ENCODE measurements at regions not wholly inside any gene's neighbourhood (a gene's known extent, or its start where the extent isn't known, plus 50 kb on each side); places are given as distances from the start of the nearest gene placed in this dataset.
"Not testable (repeated sequence)": the region's sequence is repeated elsewhere in the genome, so short reads cannot be mapped to it uniquely, and the experiment has no call there.

DNA sequence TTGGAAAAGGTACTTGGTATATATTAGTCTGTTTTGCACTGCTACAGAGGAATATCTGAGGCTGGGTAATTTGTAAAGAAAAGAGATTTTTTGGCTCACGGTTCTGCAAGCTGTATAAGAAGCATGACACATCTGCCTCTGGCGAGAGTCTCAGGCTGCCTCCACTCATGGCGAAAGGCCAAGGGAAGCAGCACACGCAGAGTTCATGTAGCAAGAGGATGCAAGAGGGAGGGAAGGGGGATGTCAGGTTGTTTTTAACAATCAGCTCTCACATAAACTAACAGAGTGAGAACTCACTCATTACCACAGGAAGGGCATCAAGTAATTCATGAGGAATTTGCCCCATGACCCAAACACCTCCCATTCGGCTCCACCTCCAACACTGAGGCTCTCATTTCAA, 484.8 kb upstream of the DPP6 start:
- H3K4me3 Mint-ChIP-seq: no peak overlapping the region
- POLR2A ChIA-PET: no interaction called here

DNA sequence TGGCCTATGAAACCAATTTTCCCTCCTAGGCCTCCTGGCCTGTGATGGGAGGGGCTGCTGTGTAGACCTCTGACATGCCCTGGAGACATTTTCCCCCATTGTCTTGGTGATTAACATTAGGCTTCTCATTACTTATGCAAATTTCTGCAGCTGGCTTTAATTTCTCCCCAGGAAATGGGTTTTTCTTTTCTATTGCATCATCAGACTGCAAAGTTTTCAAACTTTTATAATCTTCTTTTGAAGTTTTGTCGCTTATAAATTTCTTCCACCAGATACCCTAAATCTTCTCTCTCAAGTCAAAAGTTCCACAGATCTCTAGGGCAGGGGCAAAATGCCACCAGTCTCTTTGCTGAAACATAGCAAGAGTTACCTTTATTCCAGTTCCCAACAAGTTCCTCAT, 482.7 kb upstream of the DPP6 start:
- H3K27ac Mint-ChIP-seq; H3K4me3 Mint-ChIP-seq; H3K36me3 Mint-ChIP-seq (ENCODE audit: low read depth); ATAC-seq; H3K27me3 Mint-ChIP-seq (ENCODE audit: low read depth); H3K4me1 Mint-ChIP-seq (ENCODE audit: low read depth); POLR2A ChIA-PET; DNase-seq; CTCF ChIA-PET: not testable (repeated sequence)
- H3K9me3 Mint-ChIP-seq (ENCODE audit: insufficient read depth): peaks cover 20% of the 10 kb centered on the region

More for the DNA sequence above, 484.8 kb upstream of the DPP6 start:
- H3K27ac Mint-ChIP-seq: no peak overlapping the region
- no peak for ATAC-seq
- CTCF ChIA-PET: no interaction called here
- H3K36me3 Mint-ChIP-seq (ENCODE audit: low read depth): no peaks in the 10 kb centered on the region
- H3K4me1 Mint-ChIP-seq (ENCODE audit: low read depth): no peaks in the 10 kb centered on the region
- H3K9me3 Mint-ChIP-seq (ENCODE audit: insufficient read depth): peaks cover 15% of the 10 kb centered on the region
- DNase-seq: no peak
- no peaks in the 10 kb centered on the region for H3K27me3 Mint-ChIP-seq (ENCODE audit: low read depth)

DNA sequence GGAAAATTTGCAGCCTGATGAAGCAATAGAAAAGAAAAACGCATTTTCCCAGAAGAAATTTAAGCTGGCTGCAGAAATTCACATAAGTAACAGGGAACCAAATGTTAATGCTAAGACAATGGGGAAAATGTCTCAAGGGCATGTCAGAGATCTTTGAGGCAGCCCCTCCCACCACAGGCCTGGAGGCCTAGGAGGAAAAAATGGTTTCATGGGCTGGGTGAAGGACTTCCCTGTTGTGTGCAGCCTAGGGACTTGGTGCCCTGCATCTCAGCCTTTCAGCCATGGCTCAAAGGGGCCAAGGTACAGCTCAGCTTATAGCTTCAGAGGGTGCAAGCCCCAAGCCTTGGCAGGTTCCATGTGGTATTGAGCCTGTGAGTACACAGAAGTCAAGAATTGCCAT, 476.1 kb upstream of the DPP6 start:
- Mint-ChIP-seq H3K4me3 (no peak overlapping the region), H3K36me3 (ENCODE audit: low read depth) (no peaks in the 10 kb centered on the region), H3K9me3 (ENCODE audit: insufficient read depth) (peaks cover 25% of the 10 kb centered on the region), H3K27ac (no peak overlapping the region), H3K4me1 (ENCODE audit: low read depth) (no peaks in the 10 kb centered on the region), H3K27me3 (ENCODE audit: low read depth) (no peaks in the 10 kb centered on the region)
- ATAC-seq (no peak), DNase-seq (no peak)
- CTCF ChIA-PET: no interaction called here
- POLR2A ChIA-PET: no interaction called here

DNA sequence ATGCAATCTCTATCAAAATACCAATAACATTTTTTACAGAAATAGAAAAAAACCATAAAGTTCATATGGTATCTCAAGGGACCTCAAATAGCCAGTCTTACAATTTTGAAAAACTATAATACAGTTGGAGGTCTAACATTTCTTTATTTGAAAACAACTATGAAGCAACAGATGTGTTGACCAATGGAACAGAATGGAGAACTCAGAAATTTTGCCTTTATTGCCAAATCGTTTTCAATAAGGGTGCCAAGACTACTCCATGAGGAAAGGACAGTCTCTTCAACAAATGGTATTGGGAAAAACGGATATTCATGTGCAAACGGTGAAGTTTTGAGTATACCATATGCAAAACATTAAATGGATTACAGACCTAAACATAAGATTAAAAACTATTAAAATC, 470.8 kb upstream of the DPP6 start:
- Mint-ChIP-seq H3K4me1 (ENCODE audit: low read depth) (no peaks in the 10 kb centered on the region), H3K27ac (no peak overlapping the region), H3K4me3 (no peak overlapping the region), H3K9me3 (ENCODE audit: insufficient read depth) (peaks cover 24% of the 10 kb centered on the region), H3K36me3 (ENCODE audit: low read depth) (no peaks in the 10 kb centered on the region), H3K27me3 (ENCODE audit: low read depth) (no peaks in the 10 kb centered on the region)
- ChIA-PET POLR2A (no interaction called here), CTCF (no interaction called here)
- no peak for ATAC-seq
- no peak for DNase-seq

DNA sequence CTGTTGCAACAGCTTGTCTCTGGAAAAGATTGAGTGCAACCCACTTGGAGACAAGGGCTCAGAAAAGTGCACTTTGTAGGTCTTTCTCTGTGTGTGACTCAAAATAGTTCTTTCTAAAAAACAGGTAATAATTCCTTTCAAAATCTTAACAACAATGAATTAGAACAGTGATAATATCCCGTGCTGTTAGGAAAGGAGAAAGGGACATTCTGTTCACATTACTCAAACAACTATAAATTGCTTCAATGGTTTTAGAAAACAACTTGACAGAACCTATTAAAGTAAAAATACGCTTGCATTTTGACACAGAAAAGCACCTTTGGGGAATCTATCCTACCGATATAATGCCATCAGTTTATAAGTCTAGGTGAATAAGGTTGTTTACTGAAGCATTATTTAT, 468.1 kb upstream of the DPP6 start:
- Mint-ChIP-seq H3K9me3 (ENCODE audit: insufficient read depth) (peaks cover 14% of the 10 kb centered on the region), H3K27me3 (ENCODE audit: low read depth) (no peaks in the 10 kb centered on the region), H3K4me3 (no peak overlapping the region), H3K4me1 (ENCODE audit: low read depth) (no peaks in the 10 kb centered on the region), H3K36me3 (ENCODE audit: low read depth) (no peaks in the 10 kb centered on the region), H3K27ac (no peak overlapping the region)
- DNase-seq: no peak
- no peak for ATAC-seq
- ChIA-PET CTCF (no interaction called here), POLR2A (no interaction called here)

DNA sequence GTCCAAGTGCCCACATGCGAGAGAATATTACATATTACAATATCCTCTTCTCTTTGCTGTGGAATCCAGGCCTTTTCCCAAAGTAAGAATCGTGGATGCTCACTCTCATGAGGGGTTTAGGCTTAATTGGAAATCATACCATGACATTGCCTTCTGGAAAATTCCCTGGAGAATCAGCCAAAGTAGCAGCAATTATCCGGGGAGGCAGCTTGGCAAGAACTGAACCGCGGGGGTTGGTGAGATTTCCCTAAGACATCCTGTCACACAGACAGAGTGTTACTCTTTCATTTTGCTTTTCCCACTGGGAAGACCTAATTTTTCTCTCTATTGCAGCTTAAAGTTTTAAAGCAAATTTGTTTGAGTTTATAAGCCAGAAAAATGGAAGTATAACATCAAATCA, 463.6 kb upstream of the DPP6 start:
- Mint-ChIP-seq H3K27me3 (ENCODE audit: low read depth) (no peaks in the 10 kb centered on the region), H3K27ac (no peak overlapping the region), H3K4me3 (no peak overlapping the region), H3K9me3 (ENCODE audit: insufficient read depth) (peaks cover 5% of the 10 kb centered on the region), H3K4me1 (ENCODE audit: low read depth) (no peaks in the 10 kb centered on the region), H3K36me3 (ENCODE audit: low read depth) (no peaks in the 10 kb centered on the region)
- DNase-seq (no peak), ATAC-seq (no peak)
- ChIA-PET CTCF (no interaction called here), POLR2A (no interaction called here)

DNA sequence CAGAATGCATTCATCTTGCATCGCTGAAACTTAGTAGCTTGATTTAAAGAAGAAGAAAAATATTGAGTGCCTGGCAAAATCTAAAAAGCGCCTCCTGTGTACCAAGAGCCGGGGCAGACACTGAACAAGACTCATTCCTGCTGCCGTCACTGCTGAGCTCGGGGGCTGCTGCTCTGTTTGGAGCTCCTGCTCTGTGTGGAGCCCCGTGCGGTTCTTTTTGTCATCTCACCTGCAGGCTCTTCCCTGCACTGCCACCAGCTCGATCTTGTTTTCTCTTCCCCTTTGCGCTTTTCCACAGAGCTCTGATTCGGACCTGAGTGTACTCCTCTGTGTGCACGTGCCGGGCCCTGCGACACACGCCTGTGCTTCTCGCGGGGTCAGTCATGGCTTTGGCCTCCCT, 462.1 kb upstream of the DPP6 start:
- Mint-ChIP-seq H3K27me3 (ENCODE audit: low read depth) (no peaks in the 10 kb centered on the region), H3K4me1 (ENCODE audit: low read depth) (no peaks in the 10 kb centered on the region), H3K4me3 (no peak overlapping the region), H3K36me3 (ENCODE audit: low read depth) (no peaks in the 10 kb centered on the region), H3K27ac (no peak overlapping the region), H3K9me3 (ENCODE audit: insufficient read depth) (peaks cover 9% of the 10 kb centered on the region)
- ATAC-seq: no peak
- ChIA-PET CTCF (no interaction called here), POLR2A (no interaction called here)
- DNase-seq: no peak

DNA sequence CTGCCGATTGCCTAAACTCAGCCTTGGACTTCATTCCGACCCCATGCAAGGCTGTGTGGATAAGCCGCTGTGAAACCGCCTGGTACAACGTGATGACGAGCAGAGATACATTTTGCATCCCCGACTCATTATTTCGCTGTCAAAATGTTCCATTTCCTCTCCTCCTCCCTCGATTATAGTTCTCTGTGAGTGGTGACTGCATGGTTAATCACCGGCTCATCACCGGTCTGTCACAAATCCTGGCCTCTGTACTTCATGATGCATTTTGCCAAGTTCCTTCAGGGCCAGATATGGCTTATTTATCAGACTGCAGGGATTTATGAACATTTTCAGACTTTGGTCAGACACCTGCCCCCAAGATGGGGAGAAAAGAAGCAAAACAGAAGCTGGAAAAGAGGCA, 461.6 kb upstream of the DPP6 start:
- Mint-ChIP-seq H3K36me3 (ENCODE audit: low read depth) (no peaks in the 10 kb centered on the region), H3K27me3 (ENCODE audit: low read depth) (no peaks in the 10 kb centered on the region)
- ATAC-seq: no peak

DNA sequence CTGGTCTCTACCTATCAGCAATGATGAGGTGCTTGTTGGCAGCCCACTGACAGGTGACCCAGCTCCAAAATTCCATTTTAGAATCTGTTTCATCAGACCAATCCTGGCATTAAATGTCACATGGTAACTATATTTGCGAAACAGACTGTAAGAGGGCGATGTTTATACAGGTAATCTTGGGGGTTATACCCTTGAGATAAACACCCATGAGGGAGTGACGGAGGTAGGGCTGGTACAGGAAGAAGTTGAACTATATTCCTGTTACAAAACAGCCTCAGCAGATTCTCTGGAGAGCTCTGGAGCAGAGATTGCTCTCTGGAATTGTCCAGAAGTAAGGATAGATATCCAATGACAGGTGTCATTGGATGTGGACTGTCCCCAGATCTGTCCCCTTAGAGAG, 444.8 kb upstream of the DPP6 start:
- Mint-ChIP-seq H3K4me3 (no peak overlapping the region), H3K36me3 (ENCODE audit: low read depth) (no peaks in the 10 kb centered on the region), H3K9me3 (ENCODE audit: insufficient read depth) (no peaks in the 10 kb centered on the region), H3K27ac (no peak overlapping the region), H3K4me1 (ENCODE audit: low read depth) (no peaks in the 10 kb centered on the region), H3K27me3 (ENCODE audit: low read depth) (no peaks in the 10 kb centered on the region)
- POLR2A ChIA-PET: no interaction called here
- CTCF ChIA-PET: no interaction called here
- DNase-seq (no peak), ATAC-seq (no peak)

More for the DNA sequence above, 461.6 kb upstream of the DPP6 start:
- no peak for DNase-seq
- H3K9me3 Mint-ChIP-seq (ENCODE audit: insufficient read depth): peaks cover 9% of the 10 kb centered on the region
- CTCF ChIA-PET: no interaction called here
- H3K27ac Mint-ChIP-seq: no peak overlapping the region
- POLR2A ChIA-PET: no interaction called here
- H3K4me3 Mint-ChIP-seq: no peak overlapping the region
- no peaks in the 10 kb centered on the region for H3K4me1 Mint-ChIP-seq (ENCODE audit: low read depth)

DNA sequence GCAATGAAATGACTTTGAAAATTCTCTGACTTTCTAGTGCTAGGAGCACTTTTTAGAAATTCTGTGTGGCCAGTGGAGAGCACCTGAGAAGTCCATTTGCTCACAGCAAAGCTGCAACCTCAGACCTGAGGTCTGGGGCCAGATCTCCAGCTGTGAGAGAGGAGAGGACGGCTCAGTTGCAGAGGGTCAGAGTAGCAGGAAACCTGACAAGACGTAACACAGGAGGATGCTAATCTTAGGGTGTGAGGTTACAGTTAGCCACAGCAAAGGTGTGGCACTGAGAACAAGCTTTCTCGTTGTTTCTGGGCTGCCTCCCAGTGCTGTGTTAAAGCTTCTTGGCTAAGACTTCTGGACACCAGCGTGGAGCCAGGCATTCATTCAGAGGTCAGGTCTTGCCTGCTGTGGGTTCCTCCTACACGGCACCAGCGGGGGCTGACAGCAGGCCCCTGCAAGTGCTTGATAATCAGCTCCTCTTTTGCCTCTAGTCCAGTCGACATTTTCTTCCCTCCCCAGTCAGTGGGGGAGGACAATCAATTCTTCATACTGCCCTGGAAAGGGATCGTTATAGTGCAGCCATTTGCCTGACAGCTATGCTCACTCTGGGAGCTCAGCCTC, 435.4 kb upstream of the DPP6 start:
- ATAC-seq: no peak
- H3K36me3 Mint-ChIP-seq (ENCODE audit: low read depth): no peaks in the 10 kb centered on the region
- H3K4me3 Mint-ChIP-seq: no peak overlapping the region
- no peak overlapping the region for H3K27ac Mint-ChIP-seq
- H3K27me3 Mint-ChIP-seq (ENCODE audit: low read depth): no peaks in the 10 kb centered on the region
- H3K9me3 Mint-ChIP-seq (ENCODE audit: insufficient read depth): no peaks in the 10 kb centered on the region
- H3K4me1 Mint-ChIP-seq (ENCODE audit: low read depth): no peaks in the 10 kb centered on the region
- POLR2A ChIA-PET: no interaction called here
- no peak for DNase-seq
- CTCF ChIA-PET: no interaction called here

DNA sequence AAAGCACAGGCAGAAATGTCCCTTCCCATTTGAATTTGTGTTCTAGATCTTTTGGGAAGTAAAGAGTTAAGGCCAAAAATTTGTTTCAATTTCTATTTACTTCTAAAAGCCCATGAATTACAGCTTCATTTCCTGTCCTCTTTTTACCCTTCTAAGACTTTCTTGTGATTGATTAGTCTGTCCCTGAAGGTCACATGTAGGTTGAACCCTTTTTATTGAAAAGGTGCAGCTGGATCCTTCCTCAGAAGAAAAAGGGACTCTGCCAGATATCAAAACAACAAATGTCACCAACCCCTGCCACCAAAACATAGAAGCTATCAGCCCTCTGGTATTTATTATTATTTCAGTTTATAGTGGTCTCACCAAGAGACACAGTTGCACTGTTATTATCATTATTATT, 424.9 kb upstream of the DPP6 start:
- H3K4me1 Mint-ChIP-seq (ENCODE audit: low read depth): no peaks in the 10 kb centered on the region
- CTCF ChIA-PET: interaction anchor here (0.6 kb wide), 1 partner anchor 877 kb away, joined by 3 read pairs; no protein-coding TSS in a partner anchor
- DNase-seq: no peak

DNA sequence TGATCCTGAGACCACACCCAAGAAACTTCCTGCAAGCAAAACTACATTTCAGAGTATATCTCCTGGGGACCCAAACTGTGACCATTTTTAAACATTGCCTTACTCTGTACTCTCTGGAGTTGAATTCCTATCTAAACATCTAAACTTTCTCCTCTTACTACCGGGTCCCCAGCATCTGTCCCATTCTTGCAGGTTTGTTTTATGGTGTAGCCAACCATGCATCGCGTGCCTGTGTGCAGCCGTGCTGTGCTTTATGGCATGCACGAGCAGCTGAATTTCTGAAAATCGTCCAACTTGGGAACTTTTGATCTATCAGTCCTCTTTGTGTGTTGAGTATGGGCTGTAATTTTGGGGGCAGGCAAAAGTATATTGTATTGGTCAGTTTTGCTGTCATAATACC, 423.8 kb upstream of the DPP6 start:
- CTCF ChIA-PET: no interaction called here
- peaks cover 4% of the 10 kb centered on the region for H3K9me3 Mint-ChIP-seq (ENCODE audit: insufficient read depth)
- no peak overlapping the region for H3K4me3 Mint-ChIP-seq
- H3K27ac Mint-ChIP-seq: no peak overlapping the region
- ATAC-seq: no peak
- POLR2A ChIA-PET: no interaction called here
- no peak for DNase-seq
- no peaks in the 10 kb centered on the region for H3K36me3 Mint-ChIP-seq (ENCODE audit: low read depth)
- H3K27me3 Mint-ChIP-seq (ENCODE audit: low read depth): no peaks in the 10 kb centered on the region
- H3K4me1 Mint-ChIP-seq (ENCODE audit: low read depth): no peaks in the 10 kb centered on the region

More for the DNA sequence above, 424.9 kb upstream of the DPP6 start:
- POLR2A ChIA-PET: no interaction called here
- no peak for ATAC-seq
- H3K27me3 Mint-ChIP-seq (ENCODE audit: low read depth): no peaks in the 10 kb centered on the region
- H3K9me3 Mint-ChIP-seq (ENCODE audit: insufficient read depth): peaks cover 4% of the 10 kb centered on the region
- H3K4me3 Mint-ChIP-seq: no peak overlapping the region
- no peak overlapping the region for H3K27ac Mint-ChIP-seq
- H3K36me3 Mint-ChIP-seq (ENCODE audit: low read depth): no peaks in the 10 kb centered on the region

DNA sequence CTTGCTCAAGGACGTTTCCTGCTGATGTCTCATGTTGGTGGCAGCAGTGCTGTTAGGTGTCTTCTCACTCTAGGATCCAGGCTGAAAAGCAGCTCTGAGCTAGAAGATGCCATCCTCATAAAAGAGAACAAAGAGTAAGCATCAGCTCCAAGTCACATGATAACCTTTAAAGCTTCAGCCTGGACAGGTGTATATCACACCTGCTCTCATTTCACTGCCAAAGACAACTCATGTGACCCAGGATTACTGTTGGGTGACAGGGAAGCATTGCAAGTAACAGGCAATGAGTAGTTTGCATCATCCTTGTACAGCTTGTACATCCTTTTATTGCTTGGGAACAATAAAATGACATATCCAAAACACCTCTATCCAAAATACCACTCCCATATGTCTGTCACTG, 423.4 kb upstream of the DPP6 start:
- H3K27me3 Mint-ChIP-seq (ENCODE audit: low read depth): no peaks in the 10 kb centered on the region
- no peak for ATAC-seq
- ChIA-PET POLR2A (no interaction called here), CTCF (no interaction called here)
- H3K36me3 Mint-ChIP-seq (ENCODE audit: low read depth): no peaks in the 10 kb centered on the region
- H3K27ac Mint-ChIP-seq: no peak overlapping the region
- peaks cover 4% of the 10 kb centered on the region for H3K9me3 Mint-ChIP-seq (ENCODE audit: insufficient read depth)
- H3K4me3 Mint-ChIP-seq: no peak overlapping the region
- no peak for DNase-seq
- H3K4me1 Mint-ChIP-seq (ENCODE audit: low read depth): no peaks in the 10 kb centered on the region

Measured in activated CD8-positive, alpha-beta T cell treated with anti-CD3 and anti-CD28 coated beads, Interleukin-2, amount 10 ng/mL, durations not matched to agents 7 days and 5 days (primary cell).